Smooth muscle cell (in vitro differentiated cells): ENCODE measurements at regions not wholly inside any gene's neighbourhood (a gene's known extent, or its start where the extent isn't known, plus 50 kb on each side); places are given as distances from the start of the nearest gene placed in this dataset.

ENCODE experiments used
- DNase-seq: peaks from one replicate; lab custom pipeline; 2025; ENCODE audit not compliant: unreplicated experiment; lab: John Stamatoyannopoulos, UW
- H2AFZ ChIP-seq: fragments of 200-600 bp; sonication (generic); 2 replicates; pipeline ENCODE4 v1.6.0; 2016; ENCODE audit warnings: antibody characterized with exemption, low read depth, mild to moderate bottlenecking
- H3F3A ChIP-seq: fragments of 200-600 bp; sonication (generic); 2 replicates; pipeline ENCODE4 v1.6.0; 2017; ENCODE audit warnings: antibody characterized with exemption, low read depth
- H3K27ac ChIP-seq: fragments of 200-600 bp; sonication (generic); 2 replicates; pipeline ENCODE4 v1.5.1; 2016; ENCODE audit warnings: low read depth, mild to moderate bottlenecking
- H3K27me3 ChIP-seq: fragments of 200-600 bp; sonication (generic); 2 replicates; pipeline ENCODE4 v1.6.1; 2016; ENCODE audit warnings: low read depth, mild to moderate bottlenecking
- H3K36me3 ChIP-seq: fragments of 200-600 bp; sonication (generic); 2 replicates; pipeline ENCODE4 v1.5.1; 2016; ENCODE audit warnings: low read depth
- H3K4me1 ChIP-seq: fragments of 200-600 bp; sonication (generic); 2 replicates; pipeline ENCODE4 v1.5.1; 2016; ENCODE audit warnings: low read depth
- H3K4me2 ChIP-seq: fragments of 200-600 bp; sonication (generic); 2 replicates; pipeline ENCODE4 v1.6.0; 2016; ENCODE audit warnings: mild to moderate bottlenecking
- H3K4me3 ChIP-seq: fragments of 200-600 bp; sonication (generic); 2 replicates; pipeline ENCODE4 v1.5.1; 2016; ENCODE audit warnings: mild to moderate bottlenecking
- H3K79me2 ChIP-seq: fragments of 200-600 bp; sonication (generic); 2 replicates; pipeline ENCODE4 v1.6.0; 2016; ENCODE audit warnings: low read depth, mild to moderate bottlenecking
- H3K9ac ChIP-seq: fragments of 200-600 bp; sonication (generic); 2 replicates; pipeline ENCODE4 v1.6.0; 2016; ENCODE audit warnings: low read depth
- H3K9me3 ChIP-seq: fragments of 200-600 bp; sonication (generic); replicated peaks from 2 replicates; pipeline ENCODE4 v1.5.1; 2016; ENCODE audit warnings: low read depth
- H4K20me1 ChIP-seq: fragments of 200-600 bp; sonication (generic); 2 replicates; pipeline ENCODE4 v1.6.0; 2016; ENCODE audit warnings: low read depth
- WGBS: methylation state at CpG from one replicate; pipeline ENCODE4 v1.1.7; 2016; ENCODE audit warnings: low lambda C conversion rate; 5-methylcytosine and 5-hydroxymethylcytosine counted together
- TF ChIP-seq, protein P1 (sequence below): fragments of 200-600 bp; sonication (generic); IDR thresholded peaks from 2 replicates; pipeline ENCODE4 v1.5.1; 2017; ENCODE audit warnings: borderline replicate concordance, mild to moderate bottlenecking, antibody characterized with exemption; ENCODE audit not compliant: insufficient read depth, poor library complexity, severe bottlenecking

- Histone ChIP-seq H3K9me3 (no peaks in the 10 kb centered on the region), H3K9ac (no peak overlapping the region), H3K27me3 (peaks cover 4% of the 10 kb centered on the region), H3K79me2 (no peaks in the 10 kb centered on the region), H3K4me2 (no peak overlapping the region), H4K20me1 (no peaks in the 10 kb centered on the region), H3F3A (no peaks in the 10 kb centered on the region), H3K4me3 (no peak overlapping the region), H3K36me3 (no peaks in the 10 kb centered on the region), H2AFZ (no peak overlapping the region), H3K27ac (no peak overlapping the region), H3K4me1 (no peaks in the 10 kb centered on the region)
- no peak for DNase-seq
- TF ChIP-seq, protein P1, sequence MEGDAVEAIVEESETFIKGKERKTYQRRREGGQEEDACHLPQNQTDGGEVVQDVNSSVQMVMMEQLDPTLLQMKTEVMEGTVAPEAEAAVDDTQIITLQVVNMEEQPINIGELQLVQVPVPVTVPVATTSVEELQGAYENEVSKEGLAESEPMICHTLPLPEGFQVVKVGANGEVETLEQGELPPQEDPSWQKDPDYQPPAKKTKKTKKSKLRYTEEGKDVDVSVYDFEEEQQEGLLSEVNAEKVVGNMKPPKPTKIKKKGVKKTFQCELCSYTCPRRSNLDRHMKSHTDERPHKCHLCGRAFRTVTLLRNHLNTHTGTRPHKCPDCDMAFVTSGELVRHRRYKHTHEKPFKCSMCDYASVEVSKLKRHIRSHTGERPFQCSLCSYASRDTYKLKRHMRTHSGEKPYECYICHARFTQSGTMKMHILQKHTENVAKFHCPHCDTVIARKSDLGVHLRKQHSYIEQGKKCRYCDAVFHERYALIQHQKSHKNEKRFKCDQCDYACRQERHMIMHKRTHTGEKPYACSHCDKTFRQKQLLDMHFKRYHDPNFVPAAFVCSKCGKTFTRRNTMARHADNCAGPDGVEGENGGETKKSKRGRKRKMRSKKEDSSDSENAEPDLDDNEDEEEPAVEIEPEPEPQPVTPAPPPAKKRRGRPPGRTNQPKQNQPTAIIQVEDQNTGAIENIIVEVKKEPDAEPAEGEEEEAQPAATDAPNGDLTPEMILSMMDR = no peak
- WGBS = 88% methylated on average over 1 of the region's 1 CpG
Measured at GRCh38 chr13:84744203-84744602, 861.9 kb upstream of the SLITRK1 start.

DNA sequence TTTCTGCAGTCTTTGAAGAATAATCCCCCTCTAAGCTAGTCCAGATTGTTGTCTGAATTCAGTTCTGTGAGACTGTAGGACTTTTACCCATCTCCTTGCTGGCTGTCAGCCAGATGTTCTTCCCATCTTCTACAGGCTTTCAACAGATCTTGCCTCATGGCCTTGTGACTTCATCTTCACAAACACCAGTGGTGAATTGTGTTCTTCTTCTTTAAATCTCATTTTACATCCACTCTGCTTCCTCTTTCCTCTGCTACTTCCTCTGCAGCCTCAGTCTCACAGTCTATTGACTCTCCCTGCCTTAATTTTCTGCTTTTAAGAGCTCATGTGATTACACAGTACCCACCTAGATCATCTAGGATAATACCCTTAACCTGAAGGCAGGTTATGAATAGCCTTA, 859.0 kb upstream of the SLITRK1 start:
- TF ChIP-seq, protein P1 = no peak
- Histone ChIP-seq H3K27me3 (peaks cover 4% of the 10 kb centered on the region), H4K20me1 (no peaks in the 10 kb centered on the region), H3F3A (no peaks in the 10 kb centered on the region), H3K9ac (no peak overlapping the region), H3K79me2 (no peaks in the 10 kb centered on the region), H3K4me2 (no peak overlapping the region), H2AFZ (no peak overlapping the region), H3K9me3 (no peaks in the 10 kb centered on the region), H3K36me3 (no peaks in the 10 kb centered on the region), H3K4me1 (no peaks in the 10 kb centered on the region), H3K4me3 (no peak overlapping the region), H3K27ac (no peak overlapping the region)
- no peak for DNase-seq

- H4K20me1 ChIP-seq = no peaks in the 10 kb centered on the region
- H3K79me2 ChIP-seq = no peaks in the 10 kb centered on the region
- H3K9ac ChIP-seq = no peak overlapping the region
- H3K27ac ChIP-seq = no peak overlapping the region
- H3K9me3 ChIP-seq = no peaks in the 10 kb centered on the region
- no peak overlapping the region for H3K4me3 ChIP-seq
- no peak overlapping the region for H2AFZ ChIP-seq
- WGBS = 76% methylated on average over 2 of the region's 2 CpGs
- no peak for DNase-seq
- no peak overlapping the region for H3K4me2 ChIP-seq
- peaks cover 4% of the 10 kb centered on the region for H3K27me3 ChIP-seq
- no peaks in the 10 kb centered on the region for H3F3A ChIP-seq
- TF ChIP-seq, protein P1 = no peak
- H3K36me3 ChIP-seq = no peaks in the 10 kb centered on the region
- no peaks in the 10 kb centered on the region for H3K4me1 ChIP-seq
Measured at GRCh38 chr13:84739021-84739420, 856.7 kb upstream of the SLITRK1 start.

- TF ChIP-seq, protein P1 = no peak
- Histone ChIP-seq H3K9me3 (no peaks in the 10 kb centered on the region), H3K9ac (no peak overlapping the region), H3K36me3 (no peaks in the 10 kb centered on the region), H4K20me1 (no peaks in the 10 kb centered on the region), H3K79me2 (no peaks in the 10 kb centered on the region), H3K4me3 (no peak overlapping the region), H3K4me1 (no peaks in the 10 kb centered on the region), H3F3A (no peaks in the 10 kb centered on the region), H2AFZ (no peak overlapping the region), H3K27ac (no peak overlapping the region), H3K27me3 (no peaks in the 10 kb centered on the region), H3K4me2 (no peak overlapping the region)
- no peak for DNase-seq
- 50% methylated on average over 1 of the region's 1 CpG for WGBS
Measured at GRCh38 chr13:84737661-84738060, 855.4 kb upstream of the SLITRK1 start.
